GM18873 (cell line): ENCODE measurements at regions not wholly inside any gene's neighbourhood (a gene's known extent, or its start where the extent isn't known, plus 50 kb on each side); places are given as distances from the start of the nearest gene placed in this dataset.

Experiments used
- ATAC-seq: cut with Tn5 transposase; IDR thresholded peaks from one replicate; pipeline ENCODE4 v1.9.1; 2021; ENCODE audit warnings: mild to moderate bottlenecking, moderate library complexity, moderate number of reproducible peaks; ENCODE audit not compliant: unreplicated experiment, low FRiP score

GRCh38 chr10:52865213-52865612 is 92.6 kb upstream of the MBL2 start:
- ATAC-seq, result no peak

- ATAC-seq, result no peak
These were observed 91.9 kb upstream of the MBL2 start for GRCh38 chr10:52864201-52865106.

DNA sequence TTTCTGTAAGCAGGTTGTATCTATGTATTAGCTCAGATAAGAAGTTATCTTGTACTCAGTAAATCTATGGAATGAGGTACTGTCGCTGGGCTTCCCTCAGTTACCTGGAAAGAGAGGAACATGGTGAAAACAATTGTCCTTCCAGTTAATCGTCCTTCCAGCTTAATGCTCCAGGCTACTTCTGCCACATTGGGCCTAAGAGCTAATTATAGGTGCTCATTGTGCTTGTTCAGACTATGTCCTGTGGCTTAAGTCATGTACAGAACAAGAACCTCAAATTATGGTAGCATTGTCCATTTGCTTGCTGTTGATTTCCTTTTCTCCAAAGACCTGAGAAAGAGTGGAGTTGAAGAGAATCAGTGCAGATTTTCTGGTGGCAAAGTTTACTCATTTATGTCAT is 86.1 kb upstream of the MBL2 start:
- no peak for ATAC-seq

GRCh38 chr10:52855546-52856325 is 83.2 kb upstream of the MBL2 start:
- ATAC-seq, result no peak

- no peak for ATAC-seq
These were observed 81.1 kb upstream of the MBL2 start for GRCh38 chr10:52853704-52854103.

GRCh38 chr10:52836816-52837215 is 64.2 kb upstream of the MBL2 start:
- no peak for ATAC-seq
